NB4 (cell line): ENCODE measurements at regions not wholly inside any gene's neighbourhood (a gene's known extent, or its start where the extent isn't known, plus 50 kb on each side); places are given as distances from the start of the nearest gene placed in this dataset.

Experiments used
- CTCF ChIP-seq: IDR thresholded peaks from one replicate; pipeline ENCODE4 v1.5.1; 2012; ENCODE audit warnings: low read depth, low read length
- MAX ChIP-seq: IDR thresholded peaks from 2 replicates; pipeline ENCODE4 v1.6.1; 2011; ENCODE audit warnings: low read depth, low read length
- POLR2A ChIP-seq: IDR thresholded peaks from 2 replicates; pipeline ENCODE4 v1.6.1; 2011; ENCODE audit warnings: mild to moderate bottlenecking; ENCODE audit not compliant: insufficient read length; ENCODE audit errors: extremely low read depth

- TF ChIP-seq CTCF (no peak), POLR2A (no peak), MAX (no peak)
Observed at GRCh38 chr17:11178581-11178980, 62.4 kb upstream of the SHISA6 start.
